ENCODE measurements at regions not wholly inside any gene's neighbourhood (a gene's known extent, or its start where the extent isn't known, plus 50 kb on each side); places are given as distances from the start of the nearest gene placed in this dataset.

DNA sequence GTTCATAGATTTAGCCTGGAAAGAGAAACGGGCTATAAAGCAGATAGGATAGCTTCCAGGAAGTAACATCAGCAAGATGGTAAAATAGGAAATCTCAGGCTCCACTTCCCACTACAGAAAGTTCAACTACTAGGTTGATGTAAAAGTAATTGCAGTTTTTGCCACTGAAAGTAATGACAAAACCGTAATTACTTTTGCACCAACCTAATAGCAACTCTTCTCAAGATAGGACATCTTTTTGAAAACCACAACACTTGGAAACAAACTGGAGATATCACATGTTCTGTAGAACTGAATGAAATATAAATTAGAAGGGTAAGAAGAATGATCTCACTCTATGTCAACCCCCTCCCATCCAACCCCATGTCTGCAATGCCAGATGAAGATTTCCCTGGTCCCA lies 1154.3 kb downstream of the BCL11A start:
- TF ChIP-seq, protein P1, sequence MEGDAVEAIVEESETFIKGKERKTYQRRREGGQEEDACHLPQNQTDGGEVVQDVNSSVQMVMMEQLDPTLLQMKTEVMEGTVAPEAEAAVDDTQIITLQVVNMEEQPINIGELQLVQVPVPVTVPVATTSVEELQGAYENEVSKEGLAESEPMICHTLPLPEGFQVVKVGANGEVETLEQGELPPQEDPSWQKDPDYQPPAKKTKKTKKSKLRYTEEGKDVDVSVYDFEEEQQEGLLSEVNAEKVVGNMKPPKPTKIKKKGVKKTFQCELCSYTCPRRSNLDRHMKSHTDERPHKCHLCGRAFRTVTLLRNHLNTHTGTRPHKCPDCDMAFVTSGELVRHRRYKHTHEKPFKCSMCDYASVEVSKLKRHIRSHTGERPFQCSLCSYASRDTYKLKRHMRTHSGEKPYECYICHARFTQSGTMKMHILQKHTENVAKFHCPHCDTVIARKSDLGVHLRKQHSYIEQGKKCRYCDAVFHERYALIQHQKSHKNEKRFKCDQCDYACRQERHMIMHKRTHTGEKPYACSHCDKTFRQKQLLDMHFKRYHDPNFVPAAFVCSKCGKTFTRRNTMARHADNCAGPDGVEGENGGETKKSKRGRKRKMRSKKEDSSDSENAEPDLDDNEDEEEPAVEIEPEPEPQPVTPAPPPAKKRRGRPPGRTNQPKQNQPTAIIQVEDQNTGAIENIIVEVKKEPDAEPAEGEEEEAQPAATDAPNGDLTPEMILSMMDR (IDR thresholded peaks at IDR 0.05; ENCODE audit: unreplicated experiment), result no peak
- H3K27ac Mint-ChIP-seq (ENCODE audit: unreplicated experiment), result no peak overlapping the region
- CTCF ChIA-PET, result no interaction called here
- intact Hi-C loops (cut with micrococcal nuclease; ENCODE audit: unreplicated experiment), result no loop called here
- DNase-seq, result no peak
- H3K36me3 Mint-ChIP-seq (ENCODE audit: insufficient read depth, unreplicated experiment), result no peaks in the 10 kb centered on the region
- no peaks in the 10 kb centered on the region for H3K27me3 Mint-ChIP-seq (ENCODE audit: unreplicated experiment)
- H3K4me3 Mint-ChIP-seq (ENCODE audit: low read depth, unreplicated experiment), result no peak overlapping the region
- no peaks in the 10 kb centered on the region for H3K4me1 Mint-ChIP-seq (ENCODE audit: low read depth, unreplicated experiment)
- peaks cover 7% of the 10 kb centered on the region for H3K9me3 Mint-ChIP-seq (ENCODE audit: low read depth, unreplicated experiment)
- BruUV-seq (replicated peaks), result no TSS peak

DNA sequence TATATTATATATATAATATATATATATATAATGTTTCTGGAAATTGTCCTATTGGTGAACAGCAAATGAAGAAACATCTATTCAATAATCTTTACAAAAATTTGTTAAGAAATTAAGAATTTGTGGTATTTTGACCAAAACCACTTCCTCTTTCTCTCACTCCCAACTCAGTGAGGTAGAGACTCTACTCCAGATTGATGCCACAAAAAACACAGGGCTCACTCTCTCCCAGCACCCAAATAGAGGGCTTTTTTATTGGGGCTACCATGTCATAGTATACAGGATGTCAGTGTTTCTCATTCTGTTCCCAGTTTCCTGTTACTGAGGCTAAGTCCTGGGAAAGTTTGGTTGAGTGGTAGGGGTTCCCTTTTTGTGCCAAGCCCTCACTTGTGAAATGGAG lies 1155.4 kb downstream of the BCL11A start:
- no peak for DNase-seq
- CTCF ChIA-PET, result no interaction called here
- BruUV-seq (replicated peaks), result no TSS peak
- TF ChIP-seq, protein P1 (IDR thresholded peaks at IDR 0.05; ENCODE audit: unreplicated experiment), result no peak
- Mint-ChIP-seq H3K27ac (ENCODE audit: unreplicated experiment) (no peak overlapping the region), H3K4me3 (ENCODE audit: low read depth, unreplicated experiment) (no peak overlapping the region), H3K9me3 (ENCODE audit: low read depth, unreplicated experiment) (peaks cover 9% of the 10 kb centered on the region), H3K27me3 (ENCODE audit: unreplicated experiment) (no peaks in the 10 kb centered on the region), H3K36me3 (ENCODE audit: insufficient read depth, unreplicated experiment) (no peaks in the 10 kb centered on the region), H3K4me1 (ENCODE audit: low read depth, unreplicated experiment) (no peaks in the 10 kb centered on the region)
- intact Hi-C loops (cut with micrococcal nuclease; ENCODE audit: unreplicated experiment), result no loop called here

DNA sequence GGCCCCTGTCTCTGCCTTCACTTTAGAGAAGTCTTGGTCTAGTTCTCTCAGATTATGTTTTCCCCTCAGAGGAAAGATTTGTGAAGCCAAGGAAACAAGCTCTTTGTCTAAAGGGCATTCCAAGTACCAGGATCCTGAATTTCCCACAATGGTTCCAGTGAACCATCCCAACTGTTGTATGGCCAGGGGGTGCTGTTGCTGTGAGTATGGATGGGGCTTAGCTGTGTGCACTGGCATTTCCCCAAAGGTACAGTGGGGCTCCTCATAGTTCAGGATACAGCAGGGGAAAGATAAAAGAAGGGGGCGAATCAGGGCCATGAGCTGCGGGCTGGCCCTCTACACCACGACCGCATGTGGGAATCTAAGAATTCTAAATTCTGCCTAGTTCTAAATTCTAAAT lies 1154.0 kb upstream of the FANCL start:
- H3K27ac Mint-ChIP-seq (ENCODE audit: unreplicated experiment), result no peak overlapping the region
- DNase-seq, result no peak
- CTCF ChIA-PET, result no interaction called here
- no TSS peak for BruUV-seq (replicated peaks)
- intact Hi-C loops (cut with micrococcal nuclease; ENCODE audit: unreplicated experiment), result no loop called here
- no peaks in the 10 kb centered on the region for H3K36me3 Mint-ChIP-seq (ENCODE audit: insufficient read depth, unreplicated experiment)
- H3K4me3 Mint-ChIP-seq (ENCODE audit: low read depth, unreplicated experiment), result no peak overlapping the region
- H3K4me1 Mint-ChIP-seq (ENCODE audit: low read depth, unreplicated experiment), result no peaks in the 10 kb centered on the region
- H3K9me3 Mint-ChIP-seq (ENCODE audit: low read depth, unreplicated experiment), result peaks cover 9% of the 10 kb centered on the region
- H3K27me3 Mint-ChIP-seq (ENCODE audit: unreplicated experiment), result no peaks in the 10 kb centered on the region
- TF ChIP-seq, protein P1 (IDR thresholded peaks at IDR 0.05; ENCODE audit: unreplicated experiment), result no peak

DNA sequence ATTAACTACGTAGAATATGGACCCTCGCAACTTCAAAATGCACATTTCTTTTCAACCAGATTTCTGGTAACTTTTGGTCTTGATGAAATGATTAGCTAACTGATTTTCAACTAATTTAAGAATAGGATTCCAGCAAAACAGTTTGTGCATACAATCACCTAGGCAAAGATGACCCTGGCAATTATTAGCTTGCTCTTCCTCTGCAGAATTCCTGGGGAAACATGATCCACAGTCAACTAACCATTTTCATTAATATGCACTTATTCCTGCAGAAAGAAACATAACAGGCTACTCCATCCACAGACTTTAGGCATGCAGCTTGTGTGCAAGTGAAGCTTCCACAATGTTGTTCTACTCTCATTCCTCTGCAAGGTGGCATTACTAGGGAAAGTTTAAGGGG lies 1150.8 kb upstream of the FANCL start:
- H3K4me3 Mint-ChIP-seq (ENCODE audit: low read depth, unreplicated experiment), result no peak overlapping the region
- H3K36me3 Mint-ChIP-seq (ENCODE audit: insufficient read depth, unreplicated experiment), result no peaks in the 10 kb centered on the region
- TF ChIP-seq, protein P1 (IDR thresholded peaks at IDR 0.05; ENCODE audit: unreplicated experiment), result no peak
- DNase-seq, result no peak
- H3K9me3 Mint-ChIP-seq (ENCODE audit: low read depth, unreplicated experiment), result peaks cover 9% of the 10 kb centered on the region
- no peaks in the 10 kb centered on the region for H3K27me3 Mint-ChIP-seq (ENCODE audit: unreplicated experiment)
- CTCF ChIA-PET, result no interaction called here
- no TSS peak for BruUV-seq (replicated peaks)
- no peak overlapping the region for H3K27ac Mint-ChIP-seq (ENCODE audit: unreplicated experiment)
- intact Hi-C loops (cut with micrococcal nuclease; ENCODE audit: unreplicated experiment), result no loop called here
- no peaks in the 10 kb centered on the region for H3K4me1 Mint-ChIP-seq (ENCODE audit: low read depth, unreplicated experiment)

DNA sequence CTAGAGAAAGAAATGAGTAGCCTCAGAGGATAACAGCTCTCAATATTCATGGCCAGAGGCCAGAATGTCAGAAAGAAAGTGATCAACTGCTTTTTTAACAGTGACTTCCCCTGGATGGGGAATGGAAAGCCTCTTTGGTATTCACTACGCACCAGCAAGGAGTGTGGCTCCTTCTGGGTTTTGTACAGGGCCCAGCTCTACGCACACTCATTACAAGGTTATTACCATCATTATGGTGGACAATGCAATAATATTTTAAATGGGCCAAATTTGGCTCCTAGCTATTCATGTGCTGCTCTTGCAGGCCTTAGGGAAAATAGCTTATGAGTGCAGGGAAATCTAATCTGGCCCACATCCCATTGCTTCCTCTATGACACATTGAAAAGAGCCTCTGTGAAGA lies 1149.5 kb upstream of the FANCL start:
- no peak for DNase-seq
- no peak overlapping the region for H3K4me3 Mint-ChIP-seq (ENCODE audit: low read depth, unreplicated experiment)
- CTCF ChIA-PET, result no interaction called here
- no peaks in the 10 kb centered on the region for H3K36me3 Mint-ChIP-seq (ENCODE audit: insufficient read depth, unreplicated experiment)
- TF ChIP-seq, protein P1 (IDR thresholded peaks at IDR 0.05; ENCODE audit: unreplicated experiment), result no peak
- peaks cover 3% of the 10 kb centered on the region for H3K9me3 Mint-ChIP-seq (ENCODE audit: low read depth, unreplicated experiment)
- H3K27ac Mint-ChIP-seq (ENCODE audit: unreplicated experiment), result no peak overlapping the region
- BruUV-seq (replicated peaks), result no TSS peak
- H3K27me3 Mint-ChIP-seq (ENCODE audit: unreplicated experiment), result no peaks in the 10 kb centered on the region
- no peaks in the 10 kb centered on the region for H3K4me1 Mint-ChIP-seq (ENCODE audit: low read depth, unreplicated experiment)
- intact Hi-C loops (cut with micrococcal nuclease; ENCODE audit: unreplicated experiment), result no loop called here

All from Calu3 (cell line).